Caco-2 (cell line): ENCODE measurements at regions not wholly inside any gene's neighbourhood (a gene's known extent, or its start where the extent isn't known, plus 50 kb on each side); places are given as distances from the start of the nearest gene placed in this dataset.

Experiments
- BruUV-seq: library from RNA; stranded (reverse); fragments of 400-500 nt; replicated peaks from 2 replicates; lab custom pipeline; 2021; lab: Mats Ljungman, UMichigan
- CTCF ChIA-PET: fragments of 300-600 bp; sonication (Branson Sonifier 250); formaldehyde crosslinking; loops from one replicate; lab custom pipeline; 2022; ENCODE audit warnings: antibody characterized with exemption; lab: Charles Lee
- POLR2A ChIA-PET: fragments of 300-600 bp; sonication (Branson Sonifier 250); formaldehyde crosslinking; loops from one replicate; lab custom pipeline; 2022; ENCODE audit warnings: antibody characterized with exemption; lab: Charles Lee
- DNase-seq, 2 experiments: peaks; one replicate each; pipeline versions ENCODE4 v3.0.0 to v3.0.0-alpha.2; 2020 to 2022
- H3K27me3 ChIP-seq: replicated peaks from 2 replicates; pipeline ENCODE4 v1.6.0; 2011; ENCODE audit warnings: low read length; ENCODE audit not compliant: control insufficient read depth, insufficient read depth
- H3K36me3 ChIP-seq: 2 replicates; pipeline ENCODE4 v1.5.1; 2011; ENCODE audit warnings: low read length; ENCODE audit not compliant: control insufficient read depth, insufficient read depth
- H3K4me1 ChIP-seq: fragments of 250-450 bp; sonication (Bioruptor Pico); 2 replicates; pipeline ENCODE4 v1.5.1; 2020; ENCODE audit warnings: mild to moderate bottlenecking
- H3K4me3 ChIP-seq: 2 replicates; pipeline ENCODE4 v1.5.1; 2011; ENCODE audit warnings: low read depth, mild to moderate bottlenecking, control low read depth, low read length
- H3K9me3 ChIP-seq: fragments of 250-450 bp; sonication (Bioruptor Pico); 2 replicates; pipeline ENCODE4 v1.5.1; 2020; ENCODE audit warnings: mild to moderate bottlenecking, moderate library complexity
- H3K27ac Mint-ChIP-seq: one replicate; pipeline ENCODE4 v1.8.0; 2022; ENCODE audit warnings: mixed read lengths; ENCODE audit not compliant: unreplicated experiment
- H3K27me3 Mint-ChIP-seq: one replicate; pipeline ENCODE4 v1.8.0; 2022; ENCODE audit warnings: mixed read lengths; ENCODE audit not compliant: insufficient read depth, unreplicated experiment
- H3K36me3 Mint-ChIP-seq: one replicate; pipeline ENCODE4 v1.8.0; 2022; ENCODE audit warnings: mild to moderate bottlenecking, mixed read lengths; ENCODE audit not compliant: insufficient read depth, unreplicated experiment
- H3K4me1 Mint-ChIP-seq: one replicate; pipeline ENCODE4 v1.8.0; 2022; ENCODE audit warnings: low read depth, mixed read lengths; ENCODE audit not compliant: unreplicated experiment
- H3K4me3 Mint-ChIP-seq: one replicate; pipeline ENCODE4 v1.8.0; 2022; ENCODE audit warnings: mild to moderate bottlenecking, moderate library complexity, mixed read lengths; ENCODE audit not compliant: unreplicated experiment
- H3K9me3 Mint-ChIP-seq: one replicate; pipeline ENCODE4 v1.8.0; 2022; ENCODE audit warnings: mixed read lengths; ENCODE audit not compliant: unreplicated experiment
- CTCF ChIP-seq, 2 experiments: fragments of 200-600 bp in 1 of 2; IDR thresholded peaks; 1 replicate in 1 of 2; 2 replicates in 1 of 2; pipeline versions ENCODE4 v1.5.1 to v1.8.0; 2011 to 2022; ENCODE audit warnings: antibody characterized with exemption in 1 of 2, control low read depth in 1 of 2, inconsistent platforms in 1 of 2, low read depth in 1 of 2, low read length in 1 of 2, mild to moderate bottlenecking in 1 of 2, moderate library complexity in 1 of 2; ENCODE audit not compliant: insufficient read depth in 1 of 2, severe bottlenecking in 1 of 2, unreplicated experiment in 1 of 2
- intact Hi-C: fragments of 100-400 bp; cut with micrococcal nuclease; formaldehyde crosslinking; loops from one replicate; pipeline ENCODE4 v1.10.0; 2022; ENCODE audit not compliant: unreplicated experiment

GRCh38 chr16:5321930-5322329 lies 224.3 kb upstream of the EEF2KMT start:
- H3K9me3 Mint-ChIP-seq: no peaks in the 10 kb centered on the region
- H3K4me3 Mint-ChIP-seq: no peak overlapping the region
- no TSS peak for BruUV-seq
- H3K27ac Mint-ChIP-seq: no peak overlapping the region
- no peak for DNase-seq
- ChIA-PET POLR2A (no interaction called here), CTCF (no interaction called here)
- Histone ChIP-seq H3K36me3 (no peaks in the 10 kb centered on the region), H3K27me3 (no peaks in the 10 kb centered on the region), H3K9me3 (no peaks in the 10 kb centered on the region), H3K4me1 (no peaks in the 10 kb centered on the region), H3K4me3 (no peak overlapping the region)
- H3K4me1 Mint-ChIP-seq: no peaks in the 10 kb centered on the region
- intact Hi-C loops: no loop called here
- H3K27me3 Mint-ChIP-seq: peaks cover 10% of the 10 kb centered on the region
- H3K36me3 Mint-ChIP-seq: no peaks in the 10 kb centered on the region
- TF ChIP-seq CTCF (IDR thresholded peaks at IDR 0.05; ENCODE audit: insufficient read depth in 1 of 2, low read depth in 1 of 2, low read length in 1 of 2, severe bottlenecking in 1 of 2, unreplicated experiment in 1 of 2): no peak

- Histone ChIP-seq H3K27me3 (no peaks in the 10 kb centered on the region), H3K36me3 (no peaks in the 10 kb centered on the region), H3K4me3 (no peak overlapping the region), H3K4me1 (no peaks in the 10 kb centered on the region), H3K9me3 (no peaks in the 10 kb centered on the region)
- intact Hi-C loops: no loop called here
- Mint-ChIP-seq H3K4me3 (no peak overlapping the region), H3K9me3 (no peaks in the 10 kb centered on the region), H3K27me3 (peaks cover 15% of the 10 kb centered on the region), H3K4me1 (no peaks in the 10 kb centered on the region), H3K27ac (no peak overlapping the region), H3K36me3 (no peaks in the 10 kb centered on the region)
- TF ChIP-seq CTCF (IDR thresholded peaks at IDR 0.05; ENCODE audit: insufficient read depth in 1 of 2, low read depth in 1 of 2, low read length in 1 of 2, severe bottlenecking in 1 of 2, unreplicated experiment in 1 of 2): no peak
- ChIA-PET POLR2A (no interaction called here), CTCF (no interaction called here)
- no peak for DNase-seq
- no TSS peak for BruUV-seq
Observed at GRCh38 chr16:5319799-5320198, 222.2 kb upstream of the EEF2KMT start.

- Histone ChIP-seq H3K9me3 (no peaks in the 10 kb centered on the region), H3K27me3 (no peaks in the 10 kb centered on the region), H3K4me3 (no peak overlapping the region), H3K36me3 (no peaks in the 10 kb centered on the region), H3K4me1 (no peaks in the 10 kb centered on the region)
- no peak for DNase-seq
- peaks cover 14% of the 10 kb centered on the region for H3K27me3 Mint-ChIP-seq
- intact Hi-C loops: no loop called here
- POLR2A ChIA-PET: no interaction called here
- no peaks in the 10 kb centered on the region for H3K36me3 Mint-ChIP-seq
- H3K4me1 Mint-ChIP-seq: no peaks in the 10 kb centered on the region
- no peak overlapping the region for H3K27ac Mint-ChIP-seq
- no peaks in the 10 kb centered on the region for H3K9me3 Mint-ChIP-seq
- no TSS peak for BruUV-seq
- TF ChIP-seq CTCF (IDR thresholded peaks at IDR 0.05; ENCODE audit: insufficient read depth in 1 of 2, low read depth in 1 of 2, low read length in 1 of 2, severe bottlenecking in 1 of 2, unreplicated experiment in 1 of 2): no peak
- no peak overlapping the region for H3K4me3 Mint-ChIP-seq
- CTCF ChIA-PET: no interaction called here
Observed at GRCh38 chr16:5315914-5316313, 218.3 kb upstream of the EEF2KMT start.
